Heart right ventricle (tissue), 16 donors: ENCODE measurements at regions not wholly inside any gene's neighbourhood (a gene's known extent, or its start where the extent isn't known, plus 50 kb on each side); places are given as distances from the start of the nearest gene placed in this dataset.
"Not testable (repeated sequence)": the region's sequence is repeated elsewhere in the genome, so short reads cannot be mapped to it uniquely, and the experiment has no call there.

Experiments
- ATAC-seq, 8 donors: fragments of 200-7000 bp; cut with Tn5 transposase; one replicate each; pipeline ENCODE4 v1.9.1; 2020; ENCODE audit warnings: mild to moderate bottlenecking in 8 of 8, moderate library complexity in 8 of 8, moderate number of reproducible peaks in 1 of 8
- DNase-seq, 2 donors: peaks; one replicate each; pipeline ENCODE4 v3.0.0-alpha.2; 2020
- H3K27ac ChIP-seq, 10 donors: fragments of 200-600 bp; sonication (generic) in 2 of 10; one replicate each; pipeline versions ENCODE4 v1.5.0 to v1.8.0; 2020 to 2022; ENCODE audit warnings: mild to moderate bottlenecking in 3 of 10
- H3K27me3 ChIP-seq, 7 donors: fragments of 200-600 bp; one replicate each; pipeline ENCODE4 v1.8.0; 2021 to 2022; ENCODE audit warnings: mild to moderate bottlenecking in 2 of 7
- H3K36me3 ChIP-seq, 9 donors: fragments of 200-600 bp; sonication (generic) in 1 of 9; one replicate each; pipeline versions ENCODE4 v1.5.0 to v1.8.0; 2020 to 2022; ENCODE audit warnings: mild to moderate bottlenecking in 2 of 9
- H3K4me1 ChIP-seq, 9 donors: fragments of 200-600 bp; sonication (generic) in 1 of 9; one replicate each; pipeline versions ENCODE4 v1.5.0 to v1.8.0; 2020 to 2022; ENCODE audit warnings: mild to moderate bottlenecking in 4 of 9
- H3K4me3 ChIP-seq, 10 donors: fragments of 200-600 bp; sonication (generic) in 2 of 10; one replicate each; pipeline versions ENCODE4 v1.5.0 to v1.8.0; 2020 to 2022; ENCODE audit warnings: mild to moderate bottlenecking in 7 of 10, moderate library complexity in 2 of 10
- H3K9me3 ChIP-seq, 11 donors: fragments of 200-600 bp in 10 of 11; sonication (generic) in 2 of 11; one replicate each; pipeline versions ENCODE4 v1.5.0 to v1.8.0; 2013 to 2022; ENCODE audit warnings: mild to moderate bottlenecking in 2 of 11, control low read depth in 1 of 11, moderate library complexity in 1 of 11
- WGBS, 2 donors: extraction: QIAGEN DNeasy Blood & Tissue Kit; methylation state at CpG; one replicate each; pipeline ENCODE4 v1.1.7; 2013; ENCODE audit warnings: inconsistent platforms in 1 of 2; 5-methylcytosine and 5-hydroxymethylcytosine counted together
- intact Hi-C, 10 donors: fragments of 100-400 bp; cut with DNase I; formaldehyde crosslinking; loops; one replicate each; pipeline versions ENCODE4 v1.11.1 to v1.14.2; 2022
- donor health status: Arrhythmogenic right ventricular cardiomyopathy.
- donor health status: ischemic (EF 13 %, LVEDD 7.1; RV severe dilation, severe dysfunction).
- donor health status: healthy with polysubstance abuse.
- donor health status: DM: no; HTN: yes; CAD: no.
- donor health status: DM: no; HTN: no; CAD: no.
- donor health status: ischemic (EF 25% LVEDD 6.9; RV normal size, moderate dysfunction).
- donor health status: ischemic (EF 25% LVEDD 5.7; RV mildly dilated, moderate dysfunction).
- donor health status: healthy.
- donor health status: DM: yes; HTN: yes; CAD: no.
- donor health status: Ischemic cardiomyopathy.
- donor health status: ischemic (EF 35%, LVEDD 5.7; RV mildly dilated, moderate dysfunction).
- donor health status: nonischemic (EF 11% LVEDD 7.7; RV severe dilation, severe dysfunction).
- donor health status: DM: yes; HTN: yes; CAD: no.
- donor health status: PGD.
- donor health status: ischemic (EF 29% LVEDD 5.4; RV normal size, mild dysfunction).
- donor health status: nonischemic (EF 23%, LVEDD 6.1; RV moderate dilation, normal function).

GRCh38 chr9:39533001-39533762, 177.7 kb downstream of the SPATA31A1 start:
- H3K36me3 ChIP-seq, H3K4me1 ChIP-seq, H3K27ac ChIP-seq, H3K4me3 ChIP-seq, H3K27me3 ChIP-seq, H3K9me3 ChIP-seq, DNase-seq, intact Hi-C loops: not testable (repeated sequence)
- WGBS, 2 donors: 81 to 89% methylated on average over 14 to 34 of the region's 38 CpGs
- peak in 3 of 8 donors; percentile 20 to 27 (median 26) for ATAC-seq

GRCh38 chr9:39533763-39534548, 178.5 kb downstream of the SPATA31A1 start:
- ATAC-seq: peak in 1 of 8 donors; percentile 41
- H3K27me3 ChIP-seq, intact Hi-C loops, DNase-seq, H3K9me3 ChIP-seq, H3K4me1 ChIP-seq, H3K4me3 ChIP-seq, H3K36me3 ChIP-seq, H3K27ac ChIP-seq: not testable (repeated sequence)
- WGBS, 2 donors: 82 to 94% methylated on average over 17 to 18 of the region's 38 CpGs

- H3K4me1 ChIP-seq, H3K27ac ChIP-seq, ATAC-seq, H3K27me3 ChIP-seq, DNase-seq, intact Hi-C loops, H3K36me3 ChIP-seq, H3K9me3 ChIP-seq, H3K4me3 ChIP-seq: not testable (repeated sequence)
- WGBS, 2 donors: 82 to 83% methylated on average over 10 of the region's 11 CpGs
Measured at GRCh38 chr9:39534897-39535296, 179.4 kb downstream of the SPATA31A1 start.

- H3K36me3 ChIP-seq, H3K27ac ChIP-seq, H3K4me1 ChIP-seq, H3K4me3 ChIP-seq, ATAC-seq, H3K9me3 ChIP-seq, H3K27me3 ChIP-seq, intact Hi-C loops, DNase-seq: not testable (repeated sequence)
- WGBS, 2 donors: 77 to 81% methylated on average over 1 of the region's 1 CpG
Measured at GRCh38 chr9:39542157-39542556, 186.7 kb downstream of the SPATA31A1 start.

GRCh38 chr9:39545079-39545478, 189.6 kb downstream of the SPATA31A1 start:
- intact Hi-C loops, H3K9me3 ChIP-seq, H3K4me3 ChIP-seq, H3K27ac ChIP-seq, DNase-seq, H3K36me3 ChIP-seq, ATAC-seq, H3K4me1 ChIP-seq, H3K27me3 ChIP-seq: not testable (repeated sequence)

- ATAC-seq, intact Hi-C loops: not testable (repeated sequence)
- 69 to 86% methylated on average over 1 of the region's 2 CpGs for WGBS, 2 donors
Measured at GRCh38 chr9:39550573-39550972, 195.1 kb downstream of the SPATA31A1 start.

GRCh38 chr9:39551544-39551943, 196.1 kb downstream of the SPATA31A1 start:
- H3K27me3 ChIP-seq, H3K9me3 ChIP-seq, DNase-seq, intact Hi-C loops, H3K4me1 ChIP-seq, H3K36me3 ChIP-seq, H3K27ac ChIP-seq, H3K4me3 ChIP-seq: not testable (repeated sequence)
- 47 to 86% methylated on average over 1 of the region's 1 CpG for WGBS, 2 donors
- ATAC-seq: peak in 1 of 8 donors; percentile 14

More at GRCh38 chr9:39550573-39550972, 195.1 kb downstream of the SPATA31A1 start:
- not testable (repeated sequence) for H3K9me3 ChIP-seq, H3K4me3 ChIP-seq, H3K27ac ChIP-seq, H3K4me1 ChIP-seq, DNase-seq, H3K36me3 ChIP-seq, H3K27me3 ChIP-seq

- H3K27me3 ChIP-seq, H3K27ac ChIP-seq, H3K4me3 ChIP-seq, H3K4me1 ChIP-seq, DNase-seq, H3K9me3 ChIP-seq, H3K36me3 ChIP-seq, intact Hi-C loops, ATAC-seq: not testable (repeated sequence)
- WGBS, 2 donors: 44 to 48% methylated on average over 3 of the region's 3 CpGs
Measured at GRCh38 chr9:39552242-39552881, 196.9 kb downstream of the SPATA31A1 start.

- H3K9me3 ChIP-seq, H3K36me3 ChIP-seq, H3K4me3 ChIP-seq, DNase-seq, ATAC-seq, H3K27me3 ChIP-seq, intact Hi-C loops, H3K27ac ChIP-seq, H3K4me1 ChIP-seq: not testable (repeated sequence)
- WGBS, 2 donors: 30 to 52% methylated on average over 1 of the region's 1 CpG
Measured at GRCh38 chr9:39554352-39554751, 198.9 kb downstream of the SPATA31A1 start.
